ENCODE measurements at regions not wholly inside any gene's neighbourhood (a gene's known extent, or its start where the extent isn't known, plus 50 kb on each side); places are given as distances from the start of the nearest gene placed in this dataset.

GRCh38 chr1:47663286-47663685 is 225.4 kb downstream of the FOXD2 start:
- no peak for TF ChIP-seq CTCF (IDR thresholded peaks at IDR 0.05)
- no peak for TF ChIP-seq POLR2A (IDR thresholded peaks at IDR 0.05)

All from lower leg skin (tissue), 3 donors.